ENCODE measurements at regions not wholly inside any gene's neighbourhood (a gene's known extent, or its start where the extent isn't known, plus 50 kb on each side); places are given as distances from the start of the nearest gene placed in this dataset.

GRCh38 chr22:47556473-47556872, 794.0 kb downstream of the TBC1D22A start:
- ATAC-seq = no peak
- no peak overlapping the region for H2AFZ ChIP-seq
- TF ChIP-seq ZNF462 (CRISPR knock-in tag; IDR thresholded peaks at IDR 0.05) (no peak), JUNB (IDR thresholded peaks at IDR 0.05; ENCODE audit: unreplicated experiment) (no peak), EZH2 (IDR thresholded peaks at IDR 0.05; ENCODE audit: low read depth, unreplicated experiment) (no peak), STAT1 (IDR thresholded peaks at IDR 0.05; ENCODE audit: unreplicated experiment) (no peak), CREB1 (CRISPR knock-in tag; IDR thresholded peaks at IDR 0.05; ENCODE audit: low read depth) (no peak), ZNF331 (CRISPR knock-in tag; IDR thresholded peaks at IDR 0.05; ENCODE audit: low read depth) (no peak), CTCF (conservative IDR thresholded peaks at IDR 0.05; ENCODE audit: low read depth in 2 of 2) (no peak), EZH2phosphoT487 (IDR thresholded peaks at IDR 0.05; ENCODE audit: unreplicated experiment) (no peak), ETS1 (IDR thresholded peaks at IDR 0.05) (no peak), REST (IDR thresholded peaks at IDR 0.05; ENCODE audit: unreplicated experiment) (no peak), NANOG (IDR thresholded peaks at IDR 0.05; ENCODE audit: borderline replicate concordance) (no peak), POLR2AphosphoS5 (IDR thresholded peaks at IDR 0.05; ENCODE audit: low read depth) (no peak), ZNF114 (CRISPR knock-in tag; IDR thresholded peaks at IDR 0.05) (no peak)
- H3F3A ChIP-seq (replicated peaks; ENCODE audit: low read depth) = peaks cover 6% of the 10 kb centered on the region; the same call in 1 of the 2 replicates
- H3K27me3 Mint-ChIP-seq (ENCODE audit: insufficient read depth, low read depth, poor library complexity) = peaks cover 14% of the 10 kb centered on the region
- no peaks in the 10 kb centered on the region for H4K20me1 ChIP-seq (replicated peaks; ENCODE audit: insufficient read depth)
- H3K27me3 ChIP-seq (ENCODE audit: insufficient read depth) = no peaks in the 10 kb centered on the region
- H3K36me3 ChIP-seq (ENCODE audit: insufficient read depth) = peaks cover 8% of the 10 kb centered on the region; the same call in 1 of the 2 replicates
- peaks cover 100% of the 10 kb centered on the region for H3K9me3 Mint-ChIP-seq
- H3K4me3 ChIP-seq = no peak overlapping the region
- H3K9me2 ChIP-seq (ENCODE audit: insufficient read depth) = no peaks in the 10 kb centered on the region
- no peak overlapping the region for H3K4me3 Mint-ChIP-seq
- H3K27ac Mint-ChIP-seq = no peak overlapping the region
- no peak for DNase-seq (ENCODE audit: low spot score)
- no peaks in the 10 kb centered on the region for H3K4me1 ChIP-seq (ENCODE audit: insufficient read depth)
- peaks cover 35% of the 10 kb centered on the region for H3K36me3 Mint-ChIP-seq (ENCODE audit: low read depth)
- no peak overlapping the region for H3K4me2 ChIP-seq
- H3K27ac ChIP-seq (ENCODE audit: low read depth) = no peak overlapping the region
- no peaks in the 10 kb centered on the region; the same call in 2 of the 3 replicates for H3K4me1 Mint-ChIP-seq
- H3K79me2 ChIP-seq (replicated peaks; ENCODE audit: insufficient read depth) = no peaks in the 10 kb centered on the region

Data from GM23338 (cell line).